HG02970 (cell line): ENCODE measurements at regions not wholly inside any gene's neighbourhood (a gene's known extent, or its start where the extent isn't known, plus 50 kb on each side); places are given as distances from the start of the nearest gene placed in this dataset.

ENCODE experiments used
- ATAC-seq: cut with Tn5 transposase; IDR thresholded peaks from one replicate; pipeline ENCODE4 v1.9.1; 2021; ENCODE audit warnings: mild to moderate bottlenecking, moderate library complexity, moderate number of reproducible peaks; ENCODE audit not compliant: unreplicated experiment, low FRiP score

GRCh38 chr7:15743926-15744480 is 57.5 kb upstream of the MEOX2 start:
- ATAC-seq: no peak

- no peak for ATAC-seq
These were observed 51.1 kb upstream of the MEOX2 start for GRCh38 chr7:15737601-15738000.
